HG03469 (cell line): ENCODE measurements at regions not wholly inside any gene's neighbourhood (a gene's known extent, or its start where the extent isn't known, plus 50 kb on each side); places are given as distances from the start of the nearest gene placed in this dataset.
"Not testable (repeated sequence)": the region's sequence is repeated elsewhere in the genome, so short reads cannot be mapped to it uniquely, and the experiment has no call there.

Experiments used
- ATAC-seq: cut with Tn5 transposase; IDR thresholded peaks from one replicate; pipeline ENCODE4 v1.9.1; 2021; ENCODE audit warnings: mild to moderate bottlenecking, moderate library complexity, moderate number of reproducible peaks; ENCODE audit not compliant: unreplicated experiment

GRCh38 chr6:85287158-85287557, 162.7 kb upstream of the NT5E start:
- no peak for ATAC-seq

- not testable (repeated sequence) for ATAC-seq
These were observed 163.4 kb upstream of the NT5E start for GRCh38 chr6:85286507-85286906.

GRCh38 chr6:85285934-85286333, 163.9 kb upstream of the NT5E start:
- no peak for ATAC-seq

GRCh38 chr6:85285114-85285513, 164.8 kb upstream of the NT5E start:
- ATAC-seq: no peak

GRCh38 chr6:85283436-85283835, 166.4 kb upstream of the NT5E start:
- ATAC-seq: no peak

GRCh38 chr6:85278466-85279035, 171.3 kb upstream of the NT5E start:
- no peak for ATAC-seq

- ATAC-seq: not testable (repeated sequence)
These were observed 173.9 kb upstream of the NT5E start for GRCh38 chr6:85276026-85276425.

- ATAC-seq: no peak
These were observed 174.4 kb upstream of the NT5E start for GRCh38 chr6:85275338-85275985.

- no peak for ATAC-seq
These were observed 176.0 kb upstream of the NT5E start for GRCh38 chr6:85273870-85274269.

- ATAC-seq: no peak
These were observed 176.8 kb upstream of the NT5E start for GRCh38 chr6:85273046-85273445.

- no peak for ATAC-seq
These were observed 177.3 kb upstream of the NT5E start for GRCh38 chr6:85272592-85272991.

- ATAC-seq: no peak
These were observed 187.3 kb upstream of the NT5E start for GRCh38 chr6:85262621-85263020.

GRCh38 chr6:85261271-85261670, 188.6 kb upstream of the NT5E start:
- no peak for ATAC-seq

- no peak for ATAC-seq
These were observed 194.2 kb upstream of the NT5E start for GRCh38 chr6:85255661-85256060.

GRCh38 chr6:85252552-85252951, 197.3 kb upstream of the NT5E start:
- ATAC-seq: peak; percentile 65

GRCh38 chr6:85252085-85252484, 197.8 kb upstream of the NT5E start:
- ATAC-seq: no peak

GRCh38 chr6:85251300-85251699, 198.6 kb upstream of the NT5E start:
- ATAC-seq: no peak

GRCh38 chr6:85250586-85251220, 199.2 kb upstream of the NT5E start:
- ATAC-seq: no peak

GRCh38 chr6:85245004-85245403, 204.9 kb upstream of the NT5E start:
- ATAC-seq: no peak

GRCh38 chr6:85241498-85242052, 208.3 kb upstream of the NT5E start:
- no peak for ATAC-seq

- ATAC-seq: no peak
These were observed 209.0 kb upstream of the NT5E start for GRCh38 chr6:85240787-85241385.

- ATAC-seq: no peak
These were observed 212.4 kb upstream of the NT5E start for GRCh38 chr6:85237478-85237877.
